Peyer's patch (tissue), 4 donors: ENCODE measurements at regions not wholly inside any gene's neighbourhood (a gene's known extent, or its start where the extent isn't known, plus 50 kb on each side); places are given as distances from the start of the nearest gene placed in this dataset.

Source experiments
- CTCF ChIP-seq, 6 experiments: fragments of 450-650 bp in 4 of 6; fragments of 200-600 bp in 2 of 6; sonication (generic) in 1 of 6; IDR thresholded peaks; one replicate each; pipeline ENCODE4 v1.5.1; 2017 to 2019; ENCODE audit warnings: antibody characterized with exemption in 6 of 6, mild to moderate bottlenecking in 3 of 6, moderate library complexity in 1 of 6
- POLR2A ChIP-seq, 2 donors: fragments of 450-650 bp; IDR thresholded peaks; one replicate each; pipeline ENCODE4 v1.5.1; 2017; ENCODE audit warnings: antibody characterized with exemption in 2 of 2, mild to moderate bottlenecking in 2 of 2, moderate library complexity in 2 of 2

- no peak for TF ChIP-seq CTCF (IDR thresholded peaks at IDR 0.05)
- no peak for TF ChIP-seq POLR2A (IDR thresholded peaks at IDR 0.05)
These were observed 304.0 kb downstream of the ARHGAP12 start for GRCh38 chr10:31624611-31625010.
